Upper lobe of right lung (tissue), 1 donor: ENCODE measurements at regions not wholly inside any gene's neighbourhood (a gene's known extent, or its start where the extent isn't known, plus 50 kb on each side); places are given as distances from the start of the nearest gene placed in this dataset.

Experiments
- ATAC-seq: fragments of 200-7000 bp; cut with Tn5 transposase; one replicate; pipeline ENCODE4 v1.9.1; 2020; ENCODE audit warnings: mild to moderate bottlenecking, moderate library complexity
- DNase-seq: peaks from one replicate; pipeline ENCODE4 v3.0.0-alpha.2; 2020
- H3K27ac ChIP-seq: fragments of 200-600 bp; one replicate; pipeline ENCODE4 v1.8.0; 2022
- H3K27me3 ChIP-seq: fragments of 200-600 bp; one replicate; pipeline ENCODE4 v1.8.0; 2022; ENCODE audit warnings: mild to moderate bottlenecking
- H3K36me3 ChIP-seq: fragments of 200-600 bp; one replicate; pipeline ENCODE4 v1.8.0; 2022
- H3K4me1 ChIP-seq: fragments of 200-600 bp; one replicate; pipeline ENCODE4 v1.8.0; 2022
- H3K4me3 ChIP-seq: fragments of 200-600 bp; one replicate; pipeline ENCODE4 v1.8.0; 2022; ENCODE audit warnings: mild to moderate bottlenecking
- H3K9me3 ChIP-seq: fragments of 200-600 bp; one replicate; pipeline ENCODE4 v1.8.0; 2022
- intact Hi-C: fragments of 100-400 bp; cut with DNase I; formaldehyde crosslinking; loops from one replicate; pipeline ENCODE4 v1.11.0; 2022
- TF ChIP-seq, protein P1 (sequence below): fragments of 200-600 bp; IDR thresholded peaks from one replicate; pipeline ENCODE4 v1.8.0; 2022; ENCODE audit warnings: antibody characterized with exemption
- donor health status: DM: no; HTN: yes; CAD: no; lungs with severe emphysema.

DNA sequence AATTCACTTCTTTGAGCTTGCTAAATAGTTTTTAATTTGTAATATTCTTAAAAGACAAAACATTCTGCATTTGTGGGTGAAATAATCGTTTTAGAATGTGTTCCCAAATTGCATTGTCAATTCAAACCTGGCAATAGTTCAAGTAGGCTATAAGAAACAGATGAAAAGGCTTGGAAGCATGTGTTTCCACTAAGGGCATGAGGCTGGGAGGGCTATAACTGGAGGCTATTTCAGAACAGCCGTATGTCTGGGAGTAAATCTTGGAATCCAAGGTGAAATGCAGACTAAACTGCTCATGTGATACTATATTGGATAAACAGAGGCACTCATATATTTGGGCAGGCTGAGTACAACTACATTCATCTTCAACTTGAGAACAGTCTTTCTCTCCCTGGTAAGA is 117.4 kb upstream of the GRPR start:
- intact Hi-C loops = no loop called here
- H3K27ac ChIP-seq = no peak overlapping the region
- TF ChIP-seq, protein P1, sequence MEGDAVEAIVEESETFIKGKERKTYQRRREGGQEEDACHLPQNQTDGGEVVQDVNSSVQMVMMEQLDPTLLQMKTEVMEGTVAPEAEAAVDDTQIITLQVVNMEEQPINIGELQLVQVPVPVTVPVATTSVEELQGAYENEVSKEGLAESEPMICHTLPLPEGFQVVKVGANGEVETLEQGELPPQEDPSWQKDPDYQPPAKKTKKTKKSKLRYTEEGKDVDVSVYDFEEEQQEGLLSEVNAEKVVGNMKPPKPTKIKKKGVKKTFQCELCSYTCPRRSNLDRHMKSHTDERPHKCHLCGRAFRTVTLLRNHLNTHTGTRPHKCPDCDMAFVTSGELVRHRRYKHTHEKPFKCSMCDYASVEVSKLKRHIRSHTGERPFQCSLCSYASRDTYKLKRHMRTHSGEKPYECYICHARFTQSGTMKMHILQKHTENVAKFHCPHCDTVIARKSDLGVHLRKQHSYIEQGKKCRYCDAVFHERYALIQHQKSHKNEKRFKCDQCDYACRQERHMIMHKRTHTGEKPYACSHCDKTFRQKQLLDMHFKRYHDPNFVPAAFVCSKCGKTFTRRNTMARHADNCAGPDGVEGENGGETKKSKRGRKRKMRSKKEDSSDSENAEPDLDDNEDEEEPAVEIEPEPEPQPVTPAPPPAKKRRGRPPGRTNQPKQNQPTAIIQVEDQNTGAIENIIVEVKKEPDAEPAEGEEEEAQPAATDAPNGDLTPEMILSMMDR = no peak
- H3K27me3 ChIP-seq = no peaks in the 10 kb centered on the region
- H3K4me1 ChIP-seq = no peaks in the 10 kb centered on the region
- no peak for DNase-seq
- no peaks in the 10 kb centered on the region for H3K9me3 ChIP-seq
- no peaks in the 10 kb centered on the region for H3K36me3 ChIP-seq
- no peak for ATAC-seq
- H3K4me3 ChIP-seq = no peak overlapping the region

DNA sequence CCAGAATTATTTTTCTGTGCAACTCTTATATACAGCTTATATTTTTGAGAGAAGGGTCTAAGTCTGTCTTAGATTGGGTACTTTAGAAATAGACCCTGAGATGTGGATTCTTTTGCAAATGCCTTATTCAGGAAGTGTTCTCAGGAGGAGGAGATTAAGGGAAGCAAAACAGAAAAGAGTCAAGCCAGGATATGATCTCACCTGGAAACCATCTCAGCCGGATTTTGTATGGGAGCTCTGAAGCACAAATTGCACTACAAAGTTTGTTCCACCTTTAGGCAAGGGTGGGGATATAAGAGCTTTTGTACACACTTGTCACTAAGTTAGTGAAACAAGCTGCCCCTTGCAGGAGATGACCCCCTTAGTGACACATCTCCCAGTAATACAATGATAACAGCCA is 121.2 kb upstream of the GRPR start:
- TF ChIP-seq, protein P1 = no peak
- H3K4me3 ChIP-seq = no peak overlapping the region
- no peak overlapping the region for H3K27ac ChIP-seq
- DNase-seq (no peak), ATAC-seq (no peak)
- no peaks in the 10 kb centered on the region for H3K4me1 ChIP-seq
- no peaks in the 10 kb centered on the region for H3K36me3 ChIP-seq
- no peaks in the 10 kb centered on the region for H3K9me3 ChIP-seq
- H3K27me3 ChIP-seq = no peaks in the 10 kb centered on the region
- intact Hi-C loops = no loop called here

DNA sequence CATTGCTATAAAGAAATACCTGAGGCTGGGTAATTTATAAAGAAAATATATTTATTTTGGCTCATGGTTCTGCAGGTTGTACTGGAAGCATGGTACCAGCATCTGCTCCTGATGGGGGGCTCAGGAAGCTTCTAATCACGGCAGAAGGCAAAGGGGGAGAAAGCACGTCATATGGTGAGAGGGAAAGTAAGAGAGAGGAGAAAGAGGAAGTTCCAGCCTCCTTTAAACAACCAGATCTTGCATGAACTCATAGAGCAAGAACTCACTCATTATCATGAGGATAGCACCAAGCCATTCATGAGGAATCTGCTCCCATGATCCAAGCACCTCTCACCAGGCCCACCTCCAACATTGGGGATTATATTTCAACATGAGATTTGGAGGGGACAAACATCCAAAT is 125.0 kb upstream of the GRPR start:
- Histone ChIP-seq H3K4me1 (no peaks in the 10 kb centered on the region), H3K27me3 (no peaks in the 10 kb centered on the region), H3K36me3 (no peaks in the 10 kb centered on the region), H3K4me3 (no peak overlapping the region), H3K9me3 (no peaks in the 10 kb centered on the region), H3K27ac (no peak overlapping the region)
- intact Hi-C loops = no loop called here
- no peak for ATAC-seq
- no peak for DNase-seq
- TF ChIP-seq, protein P1 = no peak

DNA sequence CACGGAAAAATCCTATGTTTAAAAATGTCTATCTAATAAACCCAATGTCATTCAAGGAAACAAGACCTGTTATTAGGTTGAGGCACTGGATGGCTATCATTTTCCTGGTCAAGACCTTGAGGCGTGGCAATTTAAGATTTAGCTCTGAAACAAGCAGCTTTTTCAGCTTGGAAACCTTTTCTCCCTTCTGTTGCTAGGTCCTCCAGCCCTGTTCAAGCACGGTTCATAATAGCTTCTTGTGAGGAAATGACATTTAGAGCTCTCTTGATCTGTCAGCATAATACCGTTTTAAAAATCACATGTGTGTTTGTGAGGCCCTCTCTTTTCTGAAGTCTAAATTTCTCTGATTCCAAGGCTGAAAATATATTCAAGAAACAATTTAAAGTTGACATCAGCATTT is 133.6 kb upstream of the GRPR start:
- intact Hi-C loops = no loop called here
- ATAC-seq = no peak
- Histone ChIP-seq H3K36me3 (no peaks in the 10 kb centered on the region), H3K4me3 (no peak overlapping the region), H3K27ac (no peak overlapping the region), H3K9me3 (no peaks in the 10 kb centered on the region), H3K27me3 (no peaks in the 10 kb centered on the region), H3K4me1 (no peaks in the 10 kb centered on the region)
- no peak for DNase-seq
- TF ChIP-seq, protein P1 = no peak

DNA sequence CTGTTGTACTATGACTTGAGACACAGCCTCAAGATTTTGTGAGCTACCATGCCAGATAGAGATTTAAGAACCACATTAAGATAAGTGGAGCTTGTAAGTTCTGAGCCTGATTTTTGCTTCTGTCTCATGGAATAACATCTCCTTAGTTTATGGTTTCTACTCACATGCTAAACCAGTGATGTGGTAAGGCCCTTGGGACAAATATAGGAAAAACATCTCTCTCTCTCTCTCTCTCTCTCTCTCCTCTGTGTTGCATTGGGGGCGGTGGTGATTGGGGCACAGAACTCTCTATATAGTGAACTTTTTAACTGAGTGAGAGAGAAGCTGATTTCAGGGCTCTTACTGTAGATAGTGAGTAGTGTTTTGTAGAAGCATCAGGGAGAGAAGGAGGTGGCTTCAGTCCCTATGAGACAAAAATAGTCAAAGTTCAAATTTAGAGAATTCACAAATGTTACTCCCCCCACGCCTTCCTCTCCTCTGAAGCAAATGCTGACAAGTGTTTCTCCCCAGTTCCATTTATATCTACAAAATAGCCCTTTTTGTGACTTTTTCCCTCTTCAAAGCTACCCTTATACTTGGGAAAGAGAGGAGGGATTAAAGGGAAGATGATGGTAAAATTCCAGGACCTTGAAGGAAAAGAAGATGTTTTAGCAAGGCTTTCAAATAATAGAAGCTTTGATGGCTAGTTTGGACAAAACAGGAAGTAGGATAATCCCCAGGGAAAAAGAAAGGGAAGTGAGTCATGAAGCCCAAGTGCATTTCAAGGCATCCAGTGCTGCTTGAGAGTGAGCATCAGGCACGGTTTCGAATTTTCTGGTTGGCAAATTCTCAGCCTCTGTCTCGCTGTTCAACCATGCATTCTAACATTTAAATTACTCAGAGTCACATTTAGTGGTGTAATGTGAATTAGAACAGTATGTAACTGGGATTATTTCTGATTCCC is 134.3 kb upstream of the AP1S2 start:
- Histone ChIP-seq H3K4me1 (no peaks in the 10 kb centered on the region), H3K4me3 (no peak overlapping the region), H3K36me3 (no peaks in the 10 kb centered on the region), H3K27me3 (no peaks in the 10 kb centered on the region), H3K9me3 (no peaks in the 10 kb centered on the region), H3K27ac (no peak overlapping the region)
- intact Hi-C loops = no loop called here
- ATAC-seq (no peak), DNase-seq (no peak)
- TF ChIP-seq, protein P1 = no peak
